ENCODE measurements at regions not wholly inside any gene's neighbourhood (a gene's known extent, or its start where the extent isn't known, plus 50 kb on each side); places are given as distances from the start of the nearest gene placed in this dataset.

DNA sequence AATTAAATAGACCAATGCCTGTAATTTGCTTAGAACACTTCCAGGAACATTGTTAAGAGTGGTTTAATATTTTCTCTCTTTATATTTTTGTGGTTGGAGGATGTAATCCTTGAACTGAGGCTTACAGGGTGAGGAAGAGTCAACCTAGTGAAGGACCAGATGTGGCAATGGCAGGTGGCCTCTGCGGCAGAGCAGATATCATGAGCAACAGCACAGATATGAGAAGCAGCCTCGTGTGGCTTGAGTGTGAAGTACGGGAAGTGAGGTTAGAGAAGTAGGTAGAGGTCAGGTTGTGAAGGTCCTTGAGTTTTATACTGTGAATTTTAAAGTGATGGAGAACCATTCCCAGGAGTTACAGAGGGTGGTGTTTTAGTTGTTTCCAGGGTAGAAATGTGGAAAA, 417.6 kb upstream of the SUCLG2 start:
- CTCF ChIA-PET: no interaction called here

More for the DNA sequence above, 417.6 kb upstream of the SUCLG2 start:
- Histone ChIP-seq H3K27ac (ENCODE audit: insufficient read depth, low read depth, low read length) (no peak overlapping the region), H2AFZ (ENCODE audit: low read depth, low read length) (no peak overlapping the region), H3K4me3 (replicated peaks in 1 of 3; ENCODE audit: insufficient read depth in 1 of 3, low read depth in 1 of 3, low read length in 3 of 3) (no peak overlapping the region), H3K9ac (replicated peaks; ENCODE audit: extremely low read depth, insufficient read depth, low read length) (no peak overlapping the region), H3K9me3 (replicated peaks; ENCODE audit: control insufficient read depth, insufficient read depth, low read length) (no peaks in the 10 kb centered on the region), H3K79me2 (ENCODE audit: control insufficient read depth, insufficient read depth, low read length) (no peaks in the 10 kb centered on the region), H3K36me3 (ENCODE audit: control insufficient read depth in 2 of 2, extremely low read depth in 1 of 2, insufficient read depth in 2 of 2, low read length in 2 of 2) (no peaks in the 10 kb centered on the region), H3K4me2 (ENCODE audit: insufficient read depth, low read length) (no peak overlapping the region), H4K20me1 (replicated peaks; ENCODE audit: control insufficient read depth, extremely low read depth, insufficient read depth, low read length) (no peaks in the 10 kb centered on the region), H3K9me1 (replicated peaks; ENCODE audit: control insufficient read depth, extremely low read depth, insufficient read depth, low read length) (no peaks in the 10 kb centered on the region), H3K4me1 (ENCODE audit: control insufficient read depth, extremely low read depth, insufficient read depth, low read length) (no peaks in the 10 kb centered on the region), H3K27me3 (ENCODE audit: control insufficient read depth in 2 of 2, insufficient read depth in 2 of 2, low read length in 2 of 2) (no peaks in the 10 kb centered on the region)
- TF ChIP-seq MYC (IDR thresholded peaks at IDR 0.05; ENCODE audit: low read depth, low read length) (no peak), POLR2A (IDR thresholded peaks at IDR 0.05; ENCODE audit: low read depth, low read length) (no peak), JUN (IDR thresholded peaks at IDR 0.05; ENCODE audit: borderline replicate concordance, insufficient read depth, insufficient read length, low read depth) (no peak), FOS (IDR thresholded peaks at IDR 0.05; ENCODE audit: borderline replicate concordance, insufficient read depth, low read length) (no peak), EZH2 (IDR thresholded peaks at IDR 0.05; ENCODE audit: borderline replicate concordance, low read depth, low read length, severe bottlenecking) (no peak), POLR2AphosphoS5 (IDR thresholded peaks at IDR 0.05; ENCODE audit: insufficient read depth, low read depth, low read length) (no peak), GATA2 (IDR thresholded peaks at IDR 0.05; ENCODE audit: insufficient read depth, insufficient read length, low read depth, low read length) (no peak)
- TF ChIP-seq, protein P1, sequence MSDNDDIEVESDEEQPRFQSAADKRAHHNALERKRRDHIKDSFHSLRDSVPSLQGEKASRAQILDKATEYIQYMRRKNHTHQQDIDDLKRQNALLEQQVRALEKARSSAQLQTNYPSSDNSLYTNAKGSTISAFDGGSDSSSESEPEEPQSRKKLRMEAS (IDR thresholded peaks at IDR 0.05; ENCODE audit: insufficient read depth, insufficient read length): no peak
- TF ChIP-seq, protein P2, sequence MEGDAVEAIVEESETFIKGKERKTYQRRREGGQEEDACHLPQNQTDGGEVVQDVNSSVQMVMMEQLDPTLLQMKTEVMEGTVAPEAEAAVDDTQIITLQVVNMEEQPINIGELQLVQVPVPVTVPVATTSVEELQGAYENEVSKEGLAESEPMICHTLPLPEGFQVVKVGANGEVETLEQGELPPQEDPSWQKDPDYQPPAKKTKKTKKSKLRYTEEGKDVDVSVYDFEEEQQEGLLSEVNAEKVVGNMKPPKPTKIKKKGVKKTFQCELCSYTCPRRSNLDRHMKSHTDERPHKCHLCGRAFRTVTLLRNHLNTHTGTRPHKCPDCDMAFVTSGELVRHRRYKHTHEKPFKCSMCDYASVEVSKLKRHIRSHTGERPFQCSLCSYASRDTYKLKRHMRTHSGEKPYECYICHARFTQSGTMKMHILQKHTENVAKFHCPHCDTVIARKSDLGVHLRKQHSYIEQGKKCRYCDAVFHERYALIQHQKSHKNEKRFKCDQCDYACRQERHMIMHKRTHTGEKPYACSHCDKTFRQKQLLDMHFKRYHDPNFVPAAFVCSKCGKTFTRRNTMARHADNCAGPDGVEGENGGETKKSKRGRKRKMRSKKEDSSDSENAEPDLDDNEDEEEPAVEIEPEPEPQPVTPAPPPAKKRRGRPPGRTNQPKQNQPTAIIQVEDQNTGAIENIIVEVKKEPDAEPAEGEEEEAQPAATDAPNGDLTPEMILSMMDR (IDR thresholded peaks at IDR 0.05; ENCODE audit: extremely low read depth in 1 of 2, insufficient read depth in 1 of 2, low read depth in 1 of 2, low read length in 2 of 2): no peak
- POLR2A ChIA-PET: no interaction called here
- dilution Hi-C loops (cut with MboI; ENCODE audit: extremely low pct_ligation_motif_present, low sequenced_read_pairs) (no loop called here), intact Hi-C loops (cut with micrococcal nuclease) (no loop called here)
- DNase-seq (ENCODE audit: low read depth, low spot score) (no peak), FAIRE-seq (no peak)
- no TSS peak for BruUV-seq (replicated peaks)

Data from endothelial cell of umbilical vein (primary cell).